ENCODE measurements at regions not wholly inside any gene's neighbourhood (a gene's known extent, or its start where the extent isn't known, plus 50 kb on each side); places are given as distances from the start of the nearest gene placed in this dataset.
"Not testable (repeated sequence)": the region's sequence is repeated elsewhere in the genome, so short reads cannot be mapped to it uniquely, and the experiment has no call there.

DNA sequence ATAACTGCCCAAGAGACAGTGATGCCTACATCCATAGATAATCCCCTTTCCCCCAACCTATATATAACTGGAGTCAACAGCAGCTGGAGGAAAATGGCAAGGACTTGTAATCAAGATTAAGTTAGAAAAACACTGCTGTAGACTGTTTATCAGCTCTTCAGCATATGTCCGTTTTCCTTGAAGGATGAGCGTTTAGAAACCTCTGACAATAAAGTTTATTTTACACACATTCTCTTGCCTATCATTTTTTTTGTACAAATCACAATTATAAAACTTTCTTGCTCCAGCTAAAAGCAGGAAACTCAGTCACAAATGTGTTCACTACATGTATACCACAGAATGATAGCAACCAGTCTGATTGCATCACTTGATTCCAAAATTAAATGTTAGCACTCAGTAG, 50.8 kb downstream of the PPIAL4G start:
- DNase-seq = not testable (repeated sequence)

DNA sequence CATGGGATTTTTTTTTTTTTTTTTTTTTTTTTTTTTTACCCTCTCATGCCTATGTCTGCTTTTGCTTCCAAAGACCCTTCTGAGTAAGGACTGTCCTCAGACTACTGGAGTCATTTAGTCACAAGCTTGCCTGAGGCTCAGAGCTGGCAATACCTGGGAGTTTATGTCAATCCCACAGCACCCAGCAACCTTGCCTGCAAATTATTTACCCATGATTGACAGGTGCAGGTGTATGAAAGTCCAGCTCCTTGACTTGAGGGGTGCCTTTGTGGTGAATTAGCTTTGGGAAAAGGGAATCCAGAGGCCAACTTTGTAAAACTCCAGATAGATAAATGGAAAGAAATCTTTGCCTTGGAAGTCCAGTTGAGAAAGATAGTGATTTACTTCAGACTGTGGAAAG, 53.2 kb downstream of the PPIAL4G start:
- DNase-seq = not testable (repeated sequence)

DNA sequence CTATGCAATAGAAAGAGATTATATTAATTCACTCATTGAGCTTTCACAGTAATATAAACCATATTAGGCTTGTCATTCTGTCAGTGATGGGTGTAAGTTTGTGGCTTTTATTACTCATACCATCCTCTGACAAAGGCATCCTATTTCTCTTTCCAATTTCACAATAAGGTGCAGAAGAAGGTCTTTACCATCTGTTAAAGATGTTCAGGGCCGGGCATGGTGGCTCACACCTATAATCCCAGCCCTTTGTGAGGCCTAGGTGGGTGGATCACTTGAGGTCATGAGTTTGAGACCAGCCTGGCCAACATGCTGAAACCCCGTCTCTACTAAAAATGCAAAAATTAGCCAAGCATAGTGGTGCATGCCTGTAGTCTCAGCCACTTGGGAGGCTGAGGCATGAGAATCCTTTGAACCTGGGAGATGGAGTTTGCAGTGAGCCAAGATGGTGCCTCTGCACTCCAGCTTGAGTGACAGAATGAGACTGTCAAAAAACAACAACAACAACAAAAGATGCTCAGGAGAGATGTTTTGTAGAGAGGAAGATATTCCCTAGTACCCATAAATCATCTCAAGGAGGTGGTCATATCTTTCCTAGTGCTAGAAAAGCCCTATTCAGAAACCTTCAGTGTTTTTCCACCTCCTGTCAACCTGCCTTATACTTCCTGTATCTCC, 56.0 kb downstream of the PPIAL4G start:
- not testable (repeated sequence) for DNase-seq

- not testable (repeated sequence) for DNase-seq
Measured at GRCh38 chr1:148426385-148426784, 56.7 kb downstream of the PPIAL4G start.

- not testable (repeated sequence) for DNase-seq
Measured at GRCh38 chr1:148424143-148425003, 58.7 kb downstream of the PPIAL4G start.

DNA sequence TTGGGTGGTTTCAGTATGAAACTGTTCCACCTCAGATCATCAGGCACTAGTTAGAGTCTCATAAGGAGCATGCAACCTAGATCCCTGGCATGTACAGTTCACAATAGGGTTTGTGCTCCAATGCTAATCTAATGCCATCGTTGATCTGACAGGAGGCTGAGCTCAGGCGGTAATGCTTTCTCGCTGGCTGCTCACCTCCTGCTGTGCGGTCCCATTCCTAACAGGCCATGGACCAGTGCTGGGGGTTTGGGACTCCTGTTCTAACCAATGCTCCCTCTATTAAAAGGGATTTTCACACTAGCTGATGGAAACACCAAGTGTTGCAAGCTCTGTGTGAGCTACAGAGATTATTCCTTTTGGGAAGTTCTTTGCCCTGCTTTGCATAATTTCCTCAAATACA, 60.2 kb downstream of the PPIAL4G start:
- DNase-seq = not testable (repeated sequence)

- not testable (repeated sequence) for DNase-seq
Measured at GRCh38 chr1:148417241-148417640, 65.9 kb downstream of the PPIAL4G start.

DNA sequence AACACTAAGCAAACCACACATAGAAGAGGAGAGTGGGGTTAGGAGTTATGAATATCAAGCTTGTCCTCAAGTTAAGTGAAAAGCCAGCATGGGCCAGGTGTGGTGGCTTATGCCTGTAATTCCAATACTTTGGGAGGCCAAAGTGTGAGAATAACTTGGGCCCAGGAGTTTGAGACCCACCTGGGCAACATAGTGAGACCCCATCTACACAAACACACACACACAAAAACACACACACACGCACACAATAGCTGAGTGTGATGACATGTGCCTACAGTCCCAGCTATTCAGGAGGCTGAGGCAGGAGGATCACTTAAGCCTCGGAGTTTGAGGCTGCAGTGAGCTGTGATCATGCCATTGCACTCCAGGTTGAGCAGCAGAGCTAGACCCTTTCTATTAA, 69.7 kb downstream of the PPIAL4G start:
- not testable (repeated sequence) for DNase-seq

DNA sequence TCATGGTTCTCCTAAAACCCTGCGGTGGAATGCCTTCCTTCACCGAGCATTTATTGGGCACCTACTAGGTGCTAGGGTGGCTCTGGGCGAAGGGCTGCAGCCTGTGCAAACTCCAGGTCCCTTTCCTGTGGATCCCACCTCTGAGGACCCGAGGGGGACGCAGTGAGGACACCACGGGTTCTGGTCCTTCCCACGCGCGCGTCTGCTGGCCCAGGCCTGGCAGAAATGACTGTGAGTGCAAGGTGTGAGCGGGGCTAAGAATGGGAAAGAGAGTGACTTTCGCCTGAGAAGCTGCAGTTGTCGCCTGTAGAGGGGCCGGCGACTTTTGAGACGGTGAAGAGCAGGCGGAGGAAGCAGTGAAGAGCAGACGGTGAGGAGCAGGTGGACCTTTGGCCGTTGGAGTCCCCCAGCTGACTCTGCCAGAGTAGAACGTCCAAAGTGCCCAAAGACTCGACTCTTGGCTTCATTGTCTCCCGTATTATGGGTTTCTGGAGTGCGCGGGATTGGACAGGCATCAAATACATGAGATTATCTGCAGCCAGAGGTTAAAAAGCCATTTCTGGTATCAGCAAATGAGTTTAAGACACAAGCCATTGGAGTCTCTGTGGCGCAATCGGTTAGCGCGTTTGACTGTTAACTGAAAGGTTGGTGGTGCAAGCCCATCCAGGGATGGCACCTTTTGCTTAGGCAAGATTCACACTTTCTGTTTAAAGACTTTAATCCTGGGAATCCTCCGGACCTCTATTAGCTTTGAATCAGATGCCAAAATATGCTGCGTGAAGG, 78.1 kb downstream of the PPIAL4G start:
- not testable (repeated sequence) for DNase-seq

DNA sequence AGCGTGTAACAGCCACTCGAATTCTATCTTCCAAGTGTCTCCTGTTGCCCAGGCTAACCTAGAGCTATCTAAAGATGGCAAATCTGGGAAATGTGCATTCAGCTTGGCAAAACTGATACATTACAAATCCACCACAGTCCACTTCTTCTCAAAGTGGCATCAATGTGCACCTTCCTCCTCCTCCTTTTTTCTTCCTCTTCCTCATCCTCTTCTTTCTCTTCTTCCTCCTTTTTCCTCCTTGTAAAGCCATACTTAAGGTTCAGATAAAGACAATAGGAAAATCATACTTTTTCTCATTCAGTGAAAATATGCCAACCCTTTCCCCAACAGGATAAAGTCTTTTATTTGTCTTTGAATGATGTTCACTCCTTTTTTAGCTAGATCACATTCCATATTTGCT, 79.2 kb downstream of the PPIAL4G start:
- DNase-seq = not testable (repeated sequence)

DNA sequence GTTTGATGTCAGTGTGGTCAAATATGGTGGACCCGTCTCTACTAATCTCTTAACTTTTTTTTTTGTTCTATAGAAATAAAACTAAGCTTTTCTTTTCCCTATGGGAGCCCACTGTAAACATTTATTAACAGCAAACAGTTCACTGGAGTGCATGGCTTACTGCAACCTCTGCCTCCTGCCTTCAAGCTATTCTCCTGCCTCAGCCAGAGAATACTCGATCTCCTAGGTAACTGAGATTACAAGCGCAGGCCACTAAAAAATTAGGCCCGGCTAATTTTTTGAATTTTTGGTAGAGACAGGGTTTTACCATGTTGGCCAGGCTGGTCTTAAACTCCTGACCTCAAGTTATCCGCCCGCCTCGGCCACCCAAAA, 80.0 kb downstream of the PPIAL4G start:
- not testable (repeated sequence) for DNase-seq

GRCh38 chr1:148402152-148403084, 80.7 kb downstream of the PPIAL4G start:
- DNase-seq = peak; percentile 96 to 98

GRCh38 chr1:148397516-148397915, 85.6 kb downstream of the PPIAL4G start:
- DNase-seq = not testable (repeated sequence)

- DNase-seq = not testable (repeated sequence)
Measured at GRCh38 chr1:148392505-148392904, 90.6 kb downstream of the PPIAL4G start.

DNA sequence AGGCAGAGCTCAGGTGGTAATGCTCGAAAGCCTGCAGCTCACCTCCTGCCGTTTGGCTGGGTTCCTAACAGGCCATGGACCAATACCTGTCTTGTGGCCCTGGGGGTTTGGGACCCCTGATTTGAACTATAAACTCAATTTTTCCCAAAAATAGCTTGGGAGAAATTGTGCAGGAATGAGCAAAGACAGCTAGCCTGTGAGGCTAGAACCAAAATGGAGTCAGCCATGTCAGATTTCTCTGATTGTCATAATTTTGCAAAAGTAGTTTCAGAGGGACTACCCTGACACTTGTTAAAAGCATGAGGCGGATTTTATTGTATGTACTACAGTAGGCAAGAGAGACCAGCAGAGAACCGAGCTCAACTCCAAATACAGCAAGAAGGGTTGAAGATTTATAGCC, 91.8 kb downstream of the PPIAL4G start:
- not testable (repeated sequence) for DNase-seq

GRCh38 chr1:148389027-148389339, 94.1 kb downstream of the PPIAL4G start:
- DNase-seq = no peak

- DNase-seq = peak; percentile 99
Measured at GRCh38 chr1:148388260-148389026, 94.7 kb downstream of the PPIAL4G start.

DNA sequence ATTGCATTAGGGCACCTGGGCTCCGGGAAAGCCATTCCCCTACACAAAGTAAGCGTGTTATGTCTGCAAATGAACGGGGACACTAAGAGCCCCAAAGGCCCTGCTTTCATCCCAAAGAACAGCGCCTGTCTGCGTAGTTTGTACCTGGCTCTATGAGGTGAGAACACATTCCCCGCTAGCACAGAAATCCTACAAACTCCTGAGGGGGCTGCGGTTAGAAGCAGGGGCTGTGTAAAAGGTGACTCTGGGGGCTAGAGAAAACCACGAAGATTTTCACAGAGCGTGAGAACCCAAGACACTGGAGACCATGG, 95.2 kb downstream of the PPIAL4G start:
- peak; percentile 56 to 69 for DNase-seq

- DNase-seq = peak; percentile 62 to 66
Measured at GRCh38 chr1:148387122-148387948, 95.8 kb downstream of the PPIAL4G start.

- no peak for DNase-seq
Measured at GRCh38 chr1:148386617-148387016, 96.5 kb downstream of the PPIAL4G start.

- not testable (repeated sequence) for DNase-seq
Measured at GRCh38 chr1:148386031-148386398, 97.1 kb downstream of the PPIAL4G start.

Measured in SHP77 (cell line).